HepG2 (cell line): ENCODE measurements at regions not wholly inside any gene's neighbourhood (a gene's known extent, or its start where the extent isn't known, plus 50 kb on each side); places are given as distances from the start of the nearest gene placed in this dataset.

Experiments
- ATAC-seq: fragments of 200-7000 bp; cut with Tn5 transposase; 3 replicates; pipeline ENCODE4 v1.9.1; 2020; ENCODE audit warnings: mild to moderate bottlenecking, moderate library complexity
- BruUV-seq: library from RNA; stranded (reverse); fragments of 400-500 nt; replicated peaks from 2 replicates; lab custom pipeline; 2021; lab: Mats Ljungman, UMichigan
- CTCF ChIA-PET: fragments of 300-600 bp; formaldehyde crosslinking; extraction: SDS; loops from one replicate; lab custom pipeline; 2021; ENCODE audit warnings: low total read pairs, inconsistent platforms, low intra/inter-chr PET ratio; lab: Yijun Ruan, JAX
- POLR2A ChIA-PET: fragments of 350-600 bp; sonication (Branson Sonifier 250); formaldehyde crosslinking; loops from one replicate; lab custom pipeline; 2020; ENCODE audit warnings: antibody characterized with exemption, inconsistent platforms; lab: Yijun Ruan, JAX
- DNase-seq: peaks from one replicate; pipeline ENCODE4 v3.0.0-alpha.2; 2015; ENCODE audit warnings: low spot score
- FAIRE-seq: peaks from 3 replicates; lab custom pipeline; 2011; peaks lifted over from hg19 to GRCh38; lab: Jason Lieb, UNC
- H2AFZ ChIP-seq: one replicate; pipeline ENCODE4 v1.6.1; 2011; ENCODE audit warnings: low read length, inconsistent platforms
- H3K27ac ChIP-seq: fragments of 300-600 bp; 3 replicates; pipeline ENCODE4 v1.8.0; 2011; ENCODE audit warnings: mixed run types, mild to moderate bottlenecking, mixed read lengths, low read length, inconsistent platforms; ENCODE audit not compliant: insufficient read depth; ENCODE audit errors: extremely low read length
- H3K27me3 ChIP-seq, 2 experiments: fragments of 200-600 bp in 1 of 2; 2 replicates in 1 of 2; 3 replicates in 1 of 2; pipeline versions ENCODE4 v1.6.0 to v1.8.0; 2011; ENCODE audit warnings: low read length in 2 of 2, mild to moderate bottlenecking in 2 of 2, moderate library complexity in 2 of 2, inconsistent platforms in 1 of 2; ENCODE audit not compliant: insufficient read depth in 2 of 2, control insufficient read depth in 1 of 2
- H3K36me3 ChIP-seq, 2 experiments: fragments of 200-600 bp in 1 of 2; replicated peaks in 1 of 2; 2 replicates in 1 of 2; 3 replicates in 1 of 2; pipeline versions ENCODE4 v1.5.1 to v1.8.0; 2011; ENCODE audit warnings: low read length in 2 of 2, inconsistent platforms in 1 of 2; ENCODE audit not compliant: insufficient read depth in 2 of 2, control insufficient read depth in 1 of 2
- H3K4me1 ChIP-seq: 2 replicates; pipeline ENCODE4 v1.5.1; 2012; ENCODE audit warnings: low read length, inconsistent platforms; ENCODE audit not compliant: insufficient read depth
- H3K4me2 ChIP-seq: 2 replicates; pipeline ENCODE4 v1.6.0; 2011; ENCODE audit warnings: low read depth, low read length, inconsistent platforms
- H3K4me3 ChIP-seq, 3 experiments: fragments of 200-600 bp in 1 of 3; sonication (generic), shearing (Covaris generic) in 1 of 3; replicated peaks in 1 of 3; 2 replicates each; pipeline ENCODE4 v1.5.1; 2011 to 2016; ENCODE audit warnings: low read length in 3 of 3, inconsistent platforms in 2 of 3, low read depth in 2 of 3, mild to moderate bottlenecking in 2 of 3, control low read depth in 1 of 3, mixed read lengths in 1 of 3; ENCODE audit not compliant: insufficient read depth in 1 of 3
- H3K79me2 ChIP-seq: one replicate; pipeline ENCODE4 v1.6.1; 2011; ENCODE audit warnings: low read length, inconsistent platforms; ENCODE audit not compliant: insufficient read depth
- H3K9ac ChIP-seq: 2 replicates; pipeline ENCODE4 v1.6.0; 2011; ENCODE audit warnings: mild to moderate bottlenecking, low read depth, low read length, inconsistent platforms; ENCODE audit not compliant: insufficient read depth
- H3K9me3 ChIP-seq: 2 replicates; pipeline ENCODE4 v1.5.1; 2012; ENCODE audit warnings: mild to moderate bottlenecking, low read length
- H4K20me1 ChIP-seq: 2 replicates; pipeline ENCODE4 v1.6.0; 2011; ENCODE audit warnings: inconsistent platforms, mild to moderate bottlenecking, low read length, moderate library complexity; ENCODE audit not compliant: insufficient read depth
- DNMT1 ChIP-seq: sonication (generic); formaldehyde crosslinking; IDR thresholded peaks from 2 replicates; pipeline ENCODE4 v1.5.1; 2020; ENCODE audit warnings: mild to moderate bottlenecking, missing genetic modification reagents
- PAWR ChIP-seq: sonication (generic); formaldehyde crosslinking; IDR thresholded peaks from 2 replicates; pipeline ENCODE4 v1.4.0; 2020; ENCODE audit warnings: missing genetic modification reagents, mild to moderate bottlenecking, borderline replicate concordance
- SETDB1 ChIP-seq: sonication (generic); formaldehyde crosslinking; IDR thresholded peaks from 2 replicates; pipeline ENCODE4 v1.5.1; 2020; ENCODE audit warnings: missing genetic modification reagents, mild to moderate bottlenecking, borderline replicate concordance
- SIX4 ChIP-seq: sonication (generic); formaldehyde crosslinking; IDR thresholded peaks from 2 replicates; pipeline ENCODE4 v1.4.0; 2020; ENCODE audit warnings: missing genetic modification reagents
- TCF7 ChIP-seq: sonication (generic); IDR thresholded peaks from 2 replicates; pipeline ENCODE4 v1.6.1; 2016; ENCODE audit warnings: antibody characterized with exemption, low read depth
- ZNF761 ChIP-seq: sonication (generic); formaldehyde crosslinking; conservative IDR thresholded peaks from 2 replicates; pipeline ENCODE4 v1.4.0; 2020; ENCODE audit warnings: mild to moderate bottlenecking, missing genetic modification reagents
- WGBS: methylation state at CpG from one replicate; pipeline ENCODE4 v1.1.6; 2017; ENCODE audit warnings: low lambda C conversion rate; 5-methylcytosine and 5-hydroxymethylcytosine counted together
- in situ Hi-C: cut with HindIII; loops from 2 replicates; pipeline ENCODE4 v1.10.0; 2017; ENCODE audit warnings: low pct_unique_long_range_greater_than_20kb; ENCODE audit not compliant: extremely low pct_ligation_motif_present
- intact Hi-C: fragments of 100-400 bp; cut with micrococcal nuclease; formaldehyde crosslinking; loops from one replicate; pipeline ENCODE4 v1.10.0; 2022; ENCODE audit not compliant: unreplicated experiment
- TF ChIP-seq, protein P1 (sequence below): sonication (generic); formaldehyde crosslinking; IDR thresholded peaks from 2 replicates; pipeline ENCODE4 v1.8.0; 2022; ENCODE audit warnings: missing genetic modification reagents, mild to moderate bottlenecking, inconsistent platforms, borderline replicate concordance
- TF ChIP-seq, protein P2 (sequence below): sonication (generic); formaldehyde crosslinking; IDR thresholded peaks from 2 replicates; pipeline ENCODE4 v1.5.0; 2020; ENCODE audit warnings: mild to moderate bottlenecking, missing genetic modification reagents, borderline replicate concordance

DNA sequence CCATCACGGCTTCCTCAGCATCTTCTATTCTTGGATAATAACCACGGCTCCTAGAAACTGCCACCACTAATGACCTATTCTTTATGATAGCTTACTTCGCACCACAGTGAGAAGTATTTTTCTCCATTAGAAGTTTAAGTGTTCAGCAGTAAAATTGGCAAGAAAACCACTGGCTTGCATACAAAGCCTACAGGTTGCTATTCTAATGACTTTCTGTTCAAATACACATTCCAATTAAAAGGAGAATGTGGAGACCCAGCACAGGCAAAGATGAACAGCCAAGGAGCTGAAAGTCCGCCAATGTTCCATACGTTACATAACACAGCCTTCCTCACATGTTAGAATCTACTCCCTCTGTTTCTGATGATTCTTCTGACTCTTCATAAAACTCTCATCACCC lies 875.0 kb upstream of the PRKX start:
- CTCF ChIA-PET = no interaction called here
- Histone ChIP-seq H3K4me2 (no peak overlapping the region), H3K36me3 (no peaks in the 10 kb centered on the region), H3K4me3 (no peak overlapping the region), H3K9ac (no peak overlapping the region), H2AFZ (no peak overlapping the region), H3K9me3 (peaks cover 32% of the 10 kb centered on the region; the same call in 1 of the 2 replicates), H3K79me2 (no peaks in the 10 kb centered on the region), H3K4me1 (no peaks in the 10 kb centered on the region), H4K20me1 (no peaks in the 10 kb centered on the region), H3K27me3 (no peaks in the 10 kb centered on the region), H3K27ac (no peak overlapping the region)
- no peak for TF ChIP-seq SIX4 (CRISPR knock-in tag)
- TF ChIP-seq, protein P1, sequence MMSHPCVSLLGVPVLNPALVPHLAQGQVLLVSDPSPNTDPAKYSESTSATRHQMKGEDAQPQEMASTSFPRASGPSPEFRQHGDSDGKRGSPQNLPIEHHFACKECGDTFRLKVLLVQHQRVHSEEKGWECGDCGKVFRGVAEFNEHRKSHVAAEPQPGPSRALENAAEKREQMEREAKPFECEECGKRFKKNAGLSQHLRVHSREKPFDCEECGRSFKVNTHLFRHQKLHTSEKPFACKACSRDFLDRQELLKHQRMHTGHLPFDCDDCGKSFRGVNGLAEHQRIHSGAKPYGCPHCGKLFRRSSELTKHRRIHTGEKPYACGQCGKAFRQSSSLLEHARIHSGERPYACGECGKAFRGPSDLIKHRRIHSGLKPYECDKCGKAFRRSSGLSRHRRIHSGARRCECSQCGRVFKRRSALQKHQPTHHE (CRISPR knock-in tag) = no peak
- no peak for TF ChIP-seq SETDB1 (CRISPR knock-in tag)
- TF ChIP-seq, protein P2, sequence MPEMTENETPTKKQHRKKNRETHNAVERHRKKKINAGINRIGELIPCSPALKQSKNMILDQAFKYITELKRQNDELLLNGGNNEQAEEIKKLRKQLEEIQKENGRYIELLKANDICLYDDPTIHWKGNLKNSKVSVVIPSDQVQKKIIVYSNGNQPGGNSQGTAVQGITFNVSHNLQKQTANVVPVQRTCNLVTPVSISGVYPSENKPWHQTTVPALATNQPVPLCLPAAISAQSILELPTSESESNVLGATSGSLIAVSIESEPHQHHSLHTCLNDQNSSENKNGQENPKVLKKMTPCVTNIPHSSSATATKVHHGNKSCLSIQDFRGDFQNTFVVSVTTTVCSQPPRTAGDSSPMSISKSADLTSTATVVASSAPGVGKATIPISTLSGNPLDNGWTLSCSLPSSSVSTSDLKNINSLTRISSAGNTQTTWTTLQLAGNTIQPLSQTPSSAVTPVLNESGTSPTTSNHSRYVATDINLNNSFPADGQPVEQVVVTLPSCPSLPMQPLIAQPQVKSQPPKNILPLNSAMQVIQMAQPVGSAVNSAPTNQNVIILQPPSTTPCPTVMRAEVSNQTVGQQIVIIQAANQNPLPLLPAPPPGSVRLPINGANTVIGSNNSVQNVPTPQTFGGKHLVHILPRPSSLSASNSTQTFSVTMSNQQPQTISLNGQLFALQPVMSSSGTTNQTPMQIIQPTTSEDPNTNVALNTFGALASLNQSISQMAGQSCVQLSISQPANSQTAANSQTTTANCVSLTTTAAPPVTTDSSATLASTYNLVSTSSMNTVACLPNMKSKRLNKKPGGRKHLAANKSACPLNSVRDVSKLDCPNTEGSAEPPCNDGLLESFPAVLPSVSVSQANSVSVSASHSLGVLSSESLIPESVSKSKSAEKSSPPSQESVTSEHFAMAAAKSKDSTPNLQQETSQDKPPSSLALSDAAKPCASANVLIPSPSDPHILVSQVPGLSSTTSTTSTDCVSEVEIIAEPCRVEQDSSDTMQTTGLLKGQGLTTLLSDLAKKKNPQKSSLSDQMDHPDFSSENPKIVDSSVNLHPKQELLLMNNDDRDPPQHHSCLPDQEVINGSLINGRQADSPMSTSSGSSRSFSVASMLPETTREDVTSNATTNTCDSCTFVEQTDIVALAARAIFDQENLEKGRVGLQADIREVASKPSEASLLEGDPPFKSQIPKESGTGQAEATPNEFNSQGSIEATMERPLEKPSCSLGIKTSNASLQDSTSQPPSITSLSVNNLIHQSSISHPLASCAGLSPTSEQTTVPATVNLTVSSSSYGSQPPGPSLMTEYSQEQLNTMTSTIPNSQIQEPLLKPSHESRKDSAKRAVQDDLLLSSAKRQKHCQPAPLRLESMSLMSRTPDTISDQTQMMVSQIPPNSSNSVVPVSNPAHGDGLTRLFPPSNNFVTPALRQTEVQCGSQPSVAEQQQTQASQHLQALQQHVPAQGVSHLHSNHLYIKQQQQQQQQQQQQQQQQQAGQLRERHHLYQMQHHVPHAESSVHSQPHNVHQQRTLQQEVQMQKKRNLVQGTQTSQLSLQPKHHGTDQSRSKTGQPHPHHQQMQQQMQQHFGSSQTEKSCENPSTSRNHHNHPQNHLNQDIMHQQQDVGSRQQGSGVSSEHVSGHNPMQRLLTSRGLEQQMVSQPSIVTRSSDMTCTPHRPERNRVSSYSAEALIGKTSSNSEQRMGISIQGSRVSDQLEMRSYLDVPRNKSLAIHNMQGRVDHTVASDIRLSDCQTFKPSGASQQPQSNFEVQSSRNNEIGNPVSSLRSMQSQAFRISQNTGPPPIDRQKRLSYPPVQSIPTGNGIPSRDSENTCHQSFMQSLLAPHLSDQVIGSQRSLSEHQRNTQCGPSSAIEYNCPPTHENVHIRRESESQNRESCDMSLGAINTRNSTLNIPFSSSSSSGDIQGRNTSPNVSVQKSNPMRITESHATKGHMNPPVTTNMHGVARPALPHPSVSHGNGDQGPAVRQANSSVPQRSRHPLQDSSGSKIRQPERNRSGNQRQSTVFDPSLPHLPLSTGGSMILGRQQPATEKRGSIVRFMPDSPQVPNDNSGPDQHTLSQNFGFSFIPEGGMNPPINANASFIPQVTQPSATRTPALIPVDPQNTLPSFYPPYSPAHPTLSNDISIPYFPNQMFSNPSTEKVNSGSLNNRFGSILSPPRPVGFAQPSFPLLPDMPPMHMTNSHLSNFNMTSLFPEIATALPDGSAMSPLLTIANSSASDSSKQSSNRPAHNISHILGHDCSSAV = no peak
- no peak for TF ChIP-seq ZNF761
- no peak for TF ChIP-seq PAWR (CRISPR knock-in tag)
- TF ChIP-seq TCF7 = no peak
- no peak for TF ChIP-seq DNMT1
- in situ Hi-C loops = no loop called here
- no TSS peak for BruUV-seq
- POLR2A ChIA-PET = no interaction called here
- 4% methylated on average over 5 of the region's 5 CpGs for WGBS
- FAIRE-seq (no peak), ATAC-seq (no peak), DNase-seq (no peak)
- intact Hi-C loops = no loop called here
